HG03064 (cell line): ENCODE measurements at regions not wholly inside any gene's neighbourhood (a gene's known extent, or its start where the extent isn't known, plus 50 kb on each side); places are given as distances from the start of the nearest gene placed in this dataset.
"Not testable (repeated sequence)": the region's sequence is repeated elsewhere in the genome, so short reads cannot be mapped to it uniquely, and the experiment has no call there.

ENCODE experiments used
- ATAC-seq: cut with Tn5 transposase; IDR thresholded peaks from one replicate; pipeline ENCODE4 v1.9.1; 2021; ENCODE audit warnings: low read depth; ENCODE audit not compliant: unreplicated experiment

DNA sequence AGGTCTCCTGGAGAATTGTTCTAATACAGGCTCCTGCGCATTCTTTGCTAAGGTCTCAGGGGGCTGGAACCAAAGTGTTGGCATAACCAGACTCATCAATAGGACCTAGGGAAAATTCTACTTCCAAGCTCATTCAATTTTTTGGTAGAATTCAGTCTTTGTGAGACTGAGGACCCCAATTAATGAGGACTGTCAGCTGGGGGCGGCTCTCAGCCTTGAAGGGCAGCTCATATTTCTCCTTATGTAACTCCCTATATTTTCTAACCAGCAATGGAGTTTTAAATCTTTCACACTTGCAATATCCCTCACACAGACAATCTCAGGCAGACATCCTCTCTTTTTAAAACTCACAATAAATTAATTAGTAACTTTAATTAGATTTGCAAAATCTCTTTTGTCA, 476.4 kb upstream of the LRFN5 start:
- no peak for ATAC-seq

DNA sequence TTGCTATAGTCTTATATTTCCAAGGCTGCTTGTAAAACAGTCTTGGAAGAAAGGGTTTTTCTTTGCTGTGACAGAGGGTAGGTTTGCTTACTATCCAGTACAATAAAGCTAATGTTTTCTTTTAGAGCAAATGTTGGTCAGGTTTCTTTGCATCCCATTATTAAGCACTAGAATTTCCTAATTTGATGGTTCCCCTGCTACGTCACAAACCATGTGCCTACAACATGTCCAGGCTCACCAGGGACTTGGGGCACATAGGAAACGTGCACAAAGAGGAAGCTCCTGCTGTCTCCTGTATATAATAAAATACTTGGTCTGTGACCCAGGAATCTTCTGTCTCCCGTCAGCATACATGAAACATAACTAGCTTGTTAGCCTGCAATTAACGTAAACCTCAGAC, 486.3 kb upstream of the LRFN5 start:
- no peak for ATAC-seq

DNA sequence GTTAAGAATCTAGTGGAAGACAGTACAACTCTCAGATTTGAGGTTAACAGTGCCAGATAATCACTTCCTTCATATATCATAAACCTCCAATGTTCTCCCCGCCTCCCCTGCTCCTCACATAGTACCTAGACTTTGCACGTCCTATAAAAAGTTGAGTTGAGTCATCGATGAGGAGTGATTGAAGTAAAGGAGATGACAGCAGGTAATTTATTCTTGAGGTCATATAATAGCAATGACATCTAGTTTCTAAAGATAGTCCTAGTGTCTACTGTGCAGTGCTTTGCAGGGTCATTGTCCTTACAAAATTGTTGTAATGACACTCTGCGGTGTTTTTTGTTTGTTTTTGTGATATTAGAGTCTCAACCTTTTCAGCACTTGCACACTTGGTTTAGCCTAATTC, 510.5 kb upstream of the LRFN5 start:
- no peak for ATAC-seq

DNA sequence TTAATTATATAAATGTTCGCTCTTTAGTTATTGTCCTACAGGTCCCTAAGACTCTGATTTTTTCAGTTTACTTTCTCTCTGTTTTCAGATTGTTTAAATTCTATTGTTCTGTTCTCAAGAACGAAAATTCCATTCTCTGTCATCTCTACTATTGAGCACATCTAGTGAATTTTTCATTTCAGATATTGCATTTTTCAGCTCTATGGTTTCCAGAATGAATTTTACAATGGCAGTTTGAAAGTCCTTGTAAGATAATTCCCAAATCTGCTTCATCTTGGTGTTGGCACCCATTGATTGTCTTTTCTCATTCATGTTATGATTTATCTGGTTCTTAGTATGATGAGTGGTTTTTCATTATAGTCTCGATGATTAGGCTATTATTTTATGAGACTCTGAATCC, 519.6 kb upstream of the LRFN5 start:
- no peak for ATAC-seq

DNA sequence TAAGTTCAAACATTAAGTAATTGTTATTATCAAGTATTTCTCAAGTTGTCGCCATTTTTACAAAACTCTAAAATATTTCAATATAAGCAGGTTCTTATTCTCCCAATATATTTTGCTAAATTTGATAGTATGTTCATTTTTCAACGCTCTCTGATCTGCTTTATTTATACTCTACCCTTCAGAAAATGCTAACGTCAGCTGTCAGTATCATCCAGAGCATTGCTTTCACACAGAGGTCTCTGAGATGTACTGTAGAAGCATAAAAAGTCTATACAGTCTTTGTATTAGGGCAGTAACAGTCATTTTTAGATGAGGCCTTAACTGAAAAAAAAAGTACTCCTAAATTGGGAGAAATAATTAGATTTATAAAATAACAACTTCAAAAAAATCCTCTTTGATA, 533.1 kb upstream of the LRFN5 start:
- no peak for ATAC-seq

DNA sequence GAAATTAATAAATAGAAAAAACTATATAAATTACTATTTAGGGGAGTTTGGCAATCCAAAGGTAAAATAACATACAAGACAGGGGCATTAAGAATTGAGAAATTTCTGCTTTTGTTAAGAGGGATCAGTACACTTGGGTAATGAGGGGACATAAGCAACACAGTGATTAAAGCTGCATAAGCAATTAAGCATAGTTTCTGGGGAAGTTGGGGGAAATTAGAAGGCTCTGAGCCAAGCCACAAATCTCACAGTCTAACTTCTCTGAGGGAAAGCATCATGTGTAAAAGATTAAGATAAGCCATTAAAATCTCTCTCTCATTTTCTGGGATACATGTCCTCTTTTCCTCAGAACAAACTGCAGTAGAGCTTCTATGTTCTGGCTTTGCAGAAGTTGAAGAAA, 533.9 kb upstream of the LRFN5 start:
- ATAC-seq, result no peak

DNA sequence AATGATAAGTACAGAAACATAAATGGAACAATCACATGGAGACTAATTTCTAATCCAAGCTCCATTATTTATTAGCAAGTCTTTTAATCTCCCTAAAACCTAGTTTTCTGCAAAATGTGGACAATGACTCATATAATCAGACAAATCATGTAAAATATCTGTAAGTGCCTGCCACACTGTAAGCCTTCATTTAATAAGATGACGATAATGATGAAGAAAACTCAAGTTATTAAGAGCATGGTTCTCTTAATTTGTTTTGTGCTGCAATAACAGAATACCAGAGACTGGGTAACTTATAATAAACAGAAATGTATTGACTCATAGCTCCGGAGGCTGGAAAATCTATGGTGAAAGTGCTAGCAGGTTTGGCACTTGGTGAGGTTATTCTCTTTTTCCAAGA, 535.3 kb upstream of the LRFN5 start:
- no peak for ATAC-seq

DNA sequence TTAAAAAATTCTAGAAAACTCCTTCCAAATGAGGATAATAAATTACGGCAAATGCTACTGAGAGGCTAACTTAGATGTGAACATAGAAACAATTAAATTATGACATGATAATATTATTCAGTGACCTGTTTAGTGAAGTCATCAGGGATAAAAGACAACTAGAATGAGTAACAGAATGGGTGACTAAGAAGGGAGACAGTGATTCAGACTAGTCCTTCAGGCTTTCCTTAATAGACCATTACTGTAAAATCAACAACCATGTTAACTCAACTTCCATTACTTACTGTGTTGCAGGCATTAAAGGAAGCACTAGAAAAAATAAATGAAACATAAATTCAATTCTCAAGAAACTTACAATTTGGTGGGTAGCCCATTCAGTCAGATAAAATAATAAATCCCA, 543.9 kb upstream of the LRFN5 start:
- ATAC-seq, result no peak

DNA sequence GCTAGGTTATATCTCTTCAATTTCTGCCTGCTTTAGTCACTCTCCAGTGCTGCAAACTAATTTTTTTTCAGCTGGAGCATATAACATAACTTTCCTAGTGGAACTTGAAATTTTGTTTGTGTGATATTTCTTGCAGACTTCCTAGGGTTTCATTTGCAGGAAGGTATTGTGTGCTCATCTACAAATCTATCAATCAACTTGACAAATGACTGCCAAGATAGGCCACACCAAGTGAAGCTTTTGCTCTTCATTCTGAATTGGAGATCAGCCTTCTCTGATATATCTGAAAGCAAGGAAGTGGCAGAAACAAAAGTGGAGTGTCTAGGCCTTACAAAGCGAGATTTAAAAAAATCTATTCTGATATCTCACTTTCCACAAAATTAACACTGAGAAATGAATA, 551.1 kb upstream of the LRFN5 start:
- no peak for ATAC-seq

DNA sequence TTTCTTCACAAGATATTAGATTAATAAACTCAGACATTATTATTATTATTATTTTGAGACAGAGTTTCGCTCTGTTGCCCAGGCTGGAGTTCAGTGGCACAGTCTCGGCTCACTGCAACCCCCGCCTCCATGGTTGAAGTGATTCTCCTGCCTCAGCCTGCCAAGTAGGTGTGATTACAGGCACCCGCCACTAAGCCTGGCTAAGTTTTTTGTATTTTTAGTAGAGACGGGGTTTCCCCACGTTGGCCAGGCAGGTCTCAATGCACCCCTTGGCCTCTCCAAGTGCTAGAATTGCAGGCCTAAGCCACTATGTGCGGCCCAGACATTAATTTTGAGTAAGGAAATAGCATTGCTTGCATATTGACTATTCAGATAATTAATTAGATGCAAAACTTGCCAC, 554.9 kb upstream of the LRFN5 start:
- no peak for ATAC-seq

DNA sequence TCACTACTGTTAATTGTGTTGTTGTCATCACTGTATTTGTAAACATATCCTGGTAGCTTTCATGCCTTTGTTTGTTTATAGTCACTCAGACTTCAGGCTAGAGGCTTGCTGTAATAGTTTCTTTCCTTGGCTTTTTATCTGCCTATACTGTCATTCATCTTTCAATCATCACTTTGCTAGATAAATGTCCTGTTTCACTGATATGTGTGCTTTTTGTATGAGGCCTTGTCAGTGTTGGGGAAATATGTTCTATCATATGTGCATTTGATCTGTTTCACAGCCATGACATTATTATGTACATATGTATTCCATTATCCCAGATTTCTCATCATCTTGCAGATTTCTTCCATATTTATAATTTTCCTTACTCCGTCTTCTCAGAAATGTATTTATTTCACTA, 558.9 kb upstream of the LRFN5 start:
- no peak for ATAC-seq

DNA sequence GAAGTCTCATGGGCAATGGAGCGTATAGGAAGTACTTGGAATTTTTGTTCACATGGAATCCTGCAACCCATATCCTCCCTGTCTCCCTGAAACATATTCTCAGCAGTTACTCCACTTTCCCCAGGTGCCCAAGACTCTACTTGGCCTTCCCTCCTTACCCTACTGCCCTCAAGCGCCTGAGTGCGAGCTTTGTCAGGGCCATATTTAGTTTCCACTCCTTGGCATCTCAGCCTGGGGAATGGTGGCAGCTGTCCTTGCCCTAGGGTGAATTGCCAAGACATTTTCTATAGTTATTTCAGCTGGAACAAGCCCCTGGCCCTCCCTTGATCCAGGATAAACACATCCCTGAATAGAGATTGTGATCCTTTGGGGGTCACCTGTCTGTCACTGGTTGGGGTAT, 569.3 kb upstream of the LRFN5 start:
- ATAC-seq, result no peak

DNA sequence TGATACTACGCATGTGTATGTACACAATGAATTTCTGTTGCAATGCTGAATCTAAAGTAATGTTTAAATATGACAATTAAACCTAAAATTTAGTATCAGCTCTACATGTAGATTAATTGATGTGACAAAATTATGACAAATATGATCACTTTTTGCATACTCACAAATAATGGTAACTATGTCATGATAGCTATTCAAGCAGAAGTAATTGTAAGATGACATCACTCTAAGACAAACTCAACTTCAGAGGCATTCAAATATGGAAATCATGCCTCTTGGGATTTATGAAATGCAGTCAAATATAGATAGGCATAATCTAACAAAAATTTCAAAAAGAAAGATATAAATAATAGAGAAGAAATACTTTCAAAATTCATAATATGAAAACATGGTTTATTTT, 571.7 kb upstream of the LRFN5 start:
- ATAC-seq, result no peak

DNA sequence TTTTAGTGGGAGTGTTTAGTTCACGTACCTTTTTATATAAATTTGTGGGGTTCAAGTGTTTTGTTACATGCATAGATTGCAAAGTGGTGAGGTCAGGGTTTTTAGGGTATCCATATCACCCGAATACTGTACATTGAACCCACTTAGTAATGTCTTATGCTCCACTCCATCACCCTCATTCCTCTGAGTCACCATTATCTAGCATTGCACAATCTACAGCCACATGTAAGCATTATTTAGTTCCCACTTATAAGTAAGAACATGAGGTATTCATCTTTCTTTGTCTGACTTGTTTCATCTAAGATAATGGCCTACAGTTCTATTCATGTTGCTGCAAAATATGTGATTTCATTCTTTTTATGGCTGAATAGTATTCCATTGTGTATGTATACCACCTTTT, 583.7 kb upstream of the LRFN5 start:
- ATAC-seq, result no peak

DNA sequence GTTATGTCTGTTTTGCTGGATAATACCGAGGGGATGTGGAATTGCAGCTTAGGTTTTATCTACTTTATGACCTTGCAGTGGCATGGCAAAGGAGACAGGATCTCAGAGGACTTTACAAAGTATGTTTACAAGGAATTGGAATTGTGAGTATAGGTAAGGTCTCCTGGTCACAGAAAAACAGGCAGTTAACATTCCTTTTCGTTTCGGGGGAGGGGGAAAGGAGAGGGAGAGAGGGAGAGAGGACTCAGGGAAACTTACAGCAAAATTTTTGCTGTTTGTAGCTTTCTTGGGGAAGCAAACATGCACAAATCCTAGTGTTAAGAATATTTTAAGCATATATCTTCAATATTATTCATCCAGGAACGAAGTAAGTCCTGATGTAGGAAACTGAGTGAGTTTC, 590.5 kb upstream of the LRFN5 start:
- no peak for ATAC-seq

DNA sequence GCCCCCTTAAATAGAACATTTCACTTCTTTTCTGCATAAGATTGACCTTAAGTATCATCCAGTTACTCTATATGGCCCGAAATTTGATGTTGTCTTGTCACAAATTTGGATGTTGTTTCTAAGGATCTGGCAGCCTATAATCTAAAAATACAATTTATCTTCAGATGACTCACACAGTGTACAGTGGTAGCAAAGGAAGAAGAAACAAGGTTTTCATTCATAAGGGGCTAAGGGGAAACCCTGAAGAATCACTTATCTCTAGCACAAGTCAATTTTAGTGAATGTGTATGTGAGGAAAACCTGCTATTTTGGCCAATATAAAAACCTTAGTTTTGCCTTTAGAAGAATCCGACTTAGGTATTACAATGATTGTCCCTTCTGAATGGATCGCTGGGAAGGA, 606.3 kb upstream of the LRFN5 start:
- ATAC-seq, result no peak

DNA sequence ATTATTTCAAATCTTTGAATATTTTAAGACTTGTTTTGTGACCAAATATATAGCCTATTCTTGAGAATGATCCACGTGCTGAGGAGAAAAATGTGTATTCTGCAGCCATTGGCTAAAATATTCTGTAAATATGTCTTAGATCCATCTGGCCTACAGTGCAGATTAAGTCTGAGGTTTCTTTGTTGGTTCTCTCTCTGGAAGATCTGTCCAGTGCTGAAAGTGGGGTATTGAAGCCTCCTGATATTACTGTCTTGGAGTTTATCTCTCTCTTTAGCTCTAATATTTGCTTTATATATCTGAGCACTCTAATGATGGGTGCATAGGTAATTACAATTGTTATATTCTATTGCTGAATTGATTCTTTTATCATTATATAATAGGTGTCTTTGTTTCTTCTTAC, 617.4 kb upstream of the LRFN5 start:
- no peak for ATAC-seq

DNA sequence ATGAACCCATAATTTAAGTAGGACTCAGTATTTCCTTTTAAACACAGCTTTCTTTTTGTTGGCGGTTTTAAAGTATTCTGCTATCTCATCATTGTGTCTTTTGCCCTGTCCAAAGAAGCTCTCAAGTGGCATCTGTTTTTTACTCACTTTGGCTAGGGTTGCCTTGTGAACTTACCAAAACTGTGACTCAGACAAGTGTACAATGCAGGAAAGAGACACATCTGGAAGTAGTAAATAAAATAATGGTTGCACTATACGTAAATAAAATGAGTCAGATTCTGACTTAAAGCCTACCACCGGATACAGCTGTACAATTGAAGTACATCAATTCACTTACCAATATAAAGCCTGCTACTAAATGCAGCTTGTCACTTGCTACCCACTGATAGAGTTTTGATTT, 619.2 kb upstream of the LRFN5 start:
- ATAC-seq, result no peak

DNA sequence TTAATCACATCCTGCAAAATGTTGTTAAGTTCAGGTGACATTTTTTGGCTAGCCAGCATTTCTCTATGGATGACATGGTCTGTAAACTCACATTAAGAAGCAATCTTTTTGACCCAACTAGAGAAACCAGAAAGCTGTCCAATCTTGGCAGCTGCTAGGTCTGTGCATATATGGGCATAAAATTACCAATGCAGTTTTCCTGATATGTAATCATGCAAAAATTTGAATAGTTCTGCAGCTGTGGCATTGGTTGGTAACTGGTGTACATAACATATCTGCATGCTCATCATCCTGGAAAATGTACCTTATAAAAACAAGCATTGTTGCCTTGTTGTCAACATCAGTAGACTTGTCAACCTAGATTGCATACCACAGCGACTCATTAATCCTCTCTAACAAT, 620.0 kb upstream of the LRFN5 start:
- ATAC-seq, result no peak

DNA sequence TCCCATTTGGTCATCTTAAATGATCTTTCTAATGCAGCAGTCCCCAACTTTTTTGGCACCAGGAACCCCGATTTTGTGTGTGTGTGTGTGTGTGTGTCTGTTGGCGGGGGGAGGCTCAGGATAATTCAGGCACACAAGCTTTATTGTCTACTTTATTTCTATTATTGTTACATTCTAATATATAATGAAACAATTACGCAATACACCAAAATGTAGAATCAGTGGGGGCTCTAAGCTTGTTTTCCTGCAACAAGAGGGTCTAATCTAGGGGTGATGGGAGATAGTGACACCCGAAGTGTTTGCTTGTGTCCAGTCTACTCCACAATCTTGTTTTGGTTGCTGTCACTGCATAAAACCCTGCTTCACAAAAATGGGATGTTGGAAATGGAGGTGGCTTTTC, 621.1 kb upstream of the LRFN5 start:
- ATAC-seq, result no peak

DNA sequence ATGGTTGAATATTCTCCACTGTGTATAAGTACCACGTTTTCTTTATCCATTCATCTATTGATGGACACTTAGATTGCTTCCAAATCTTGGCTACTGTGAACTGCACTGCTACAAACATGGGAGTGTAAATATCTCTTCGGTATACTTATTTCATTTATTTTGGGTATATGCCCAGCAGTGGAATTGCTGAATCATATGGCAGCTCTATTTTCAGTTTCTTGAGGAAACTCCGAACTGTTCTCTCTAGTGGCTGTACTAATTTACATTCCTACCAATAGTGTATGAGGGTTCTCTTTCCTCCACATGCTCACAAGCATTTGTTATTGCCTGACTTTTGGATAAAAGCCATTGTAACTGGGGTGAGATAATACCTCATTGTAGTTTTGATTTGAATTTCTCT, 623.1 kb upstream of the LRFN5 start:
- ATAC-seq, result no peak

DNA sequence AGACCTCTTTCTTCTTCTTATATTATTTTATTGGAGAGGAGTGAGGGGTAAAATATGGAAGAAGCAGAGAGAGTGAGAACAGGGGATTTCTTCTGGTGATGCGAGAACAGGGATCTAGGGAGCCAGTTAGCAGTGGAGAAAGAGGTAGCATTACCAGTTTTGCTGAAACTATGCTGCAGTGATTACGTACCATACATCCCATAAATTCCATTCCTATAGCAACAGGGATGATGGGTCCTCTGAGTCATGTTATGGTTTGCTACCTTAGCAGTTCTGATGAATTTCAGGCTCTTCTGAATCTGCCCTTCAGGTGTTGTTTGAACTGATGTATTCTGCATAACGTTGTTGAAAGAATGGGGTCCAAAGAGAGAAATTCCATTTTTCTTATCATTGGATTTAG, 625.4 kb upstream of the LRFN5 start:
- ATAC-seq, result no peak

DNA sequence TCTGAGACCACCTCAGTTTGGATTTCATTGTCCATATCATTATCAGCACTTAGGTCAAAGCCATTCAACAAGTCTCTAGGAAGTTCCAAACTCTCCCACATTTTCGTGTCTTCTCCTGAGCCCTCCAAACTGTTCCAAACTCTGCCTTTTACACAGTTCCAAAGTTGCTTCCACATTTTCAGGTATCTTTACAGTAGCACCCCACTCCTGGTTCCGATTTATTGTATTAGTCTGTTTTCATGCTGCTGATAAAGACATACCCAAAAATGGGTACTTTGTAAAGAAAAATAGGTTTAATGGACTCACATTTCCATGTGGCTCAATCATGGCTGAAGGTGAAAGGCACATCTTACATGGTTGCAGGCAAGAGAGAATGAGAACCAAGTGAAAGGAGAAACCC, 646.4 kb upstream of the LRFN5 start:
- not testable (repeated sequence) for ATAC-seq

DNA sequence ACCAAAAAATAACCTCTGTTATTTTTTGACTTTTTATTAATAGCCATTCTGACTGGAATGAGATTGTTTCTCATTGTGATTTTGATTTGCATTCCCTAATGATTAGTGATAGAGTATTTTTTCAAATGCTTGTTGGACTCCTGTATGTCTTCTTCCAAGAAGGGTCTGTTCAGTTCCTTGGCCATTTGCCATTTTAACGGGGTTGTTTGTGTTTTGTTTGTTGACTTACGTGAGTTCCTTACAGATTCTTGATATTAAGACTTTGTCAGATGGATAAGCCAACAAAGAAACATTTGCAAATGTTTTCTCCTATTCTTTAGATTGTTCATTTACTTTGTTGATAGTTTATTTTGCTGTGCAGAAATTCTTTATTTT, 651.6 kb upstream of the LRFN5 start:
- no peak for ATAC-seq
